Large intestine (tissue), 3 donors: ENCODE measurements at regions not wholly inside any gene's neighbourhood (a gene's known extent, or its start where the extent isn't known, plus 50 kb on each side); places are given as distances from the start of the nearest gene placed in this dataset.

Experiments
- DNase-seq, 2 donors: peaks; one replicate each; pipeline versions ENCODE4 v3.0.0 to v3.0.0-alpha.2; 2013
- H3K27ac ChIP-seq: one replicate; pipeline ENCODE4 v1.5.1; 2013; ENCODE audit warnings: low read length
- H3K27me3 ChIP-seq: 2 replicates; pipeline ENCODE4 v1.6.1; 2013; ENCODE audit warnings: low read length; ENCODE audit not compliant: control insufficient read depth, insufficient read depth
- H3K36me3 ChIP-seq: 2 replicates; pipeline ENCODE4 v1.6.1; 2013; ENCODE audit warnings: low read length; ENCODE audit not compliant: control insufficient read depth, insufficient read depth
- H3K4me1 ChIP-seq: one replicate; pipeline ENCODE4 v1.6.1; 2013; ENCODE audit warnings: low read length; ENCODE audit not compliant: control insufficient read depth, insufficient read depth
- H3K4me3 ChIP-seq: one replicate; pipeline ENCODE4 v1.5.1; 2013; ENCODE audit warnings: low read length
- H3K9me3 ChIP-seq: one replicate; pipeline ENCODE4 v1.6.1; 2013; ENCODE audit warnings: mild to moderate bottlenecking, low read depth, low read length, moderate library complexity; ENCODE audit not compliant: control insufficient read depth
- WGBS: methylation state at CpG from one replicate; pipeline ENCODE4 v1.1.5; 2013; ENCODE audit warnings: low lambda C conversion rate; ENCODE audit not compliant: insufficient coverage; 5-methylcytosine and 5-hydroxymethylcytosine counted together

DNA sequence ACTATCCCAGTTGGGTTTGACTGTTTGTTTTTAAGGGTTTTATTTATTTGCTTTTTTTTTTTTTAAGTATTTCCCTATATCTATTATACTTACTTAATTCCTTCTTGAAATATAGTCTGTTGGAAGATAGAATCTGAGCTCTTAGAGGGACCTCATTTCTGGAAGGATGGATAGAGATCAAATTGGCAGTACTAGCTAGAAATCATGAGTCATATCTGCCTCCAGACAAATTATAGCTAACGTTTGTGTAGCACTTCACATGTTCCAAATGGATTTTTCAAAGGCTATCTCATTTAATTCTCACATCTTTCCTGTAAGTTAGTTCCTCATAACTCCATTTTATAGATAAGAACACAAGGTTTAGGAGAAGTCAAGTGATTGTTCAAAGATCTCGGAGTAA lies 384.7 kb downstream of the ZIC1 start:
- Histone ChIP-seq H3K9me3 (no peaks in the 10 kb centered on the region), H3K4me3 (no peak overlapping the region), H3K27ac (no peak overlapping the region), H3K36me3 (no peaks in the 10 kb centered on the region), H3K27me3 (no peaks in the 10 kb centered on the region), H3K4me1 (no peaks in the 10 kb centered on the region)
- DNase-seq: no peak
- WGBS: 83% methylated on average over 1 of the region's 2 CpGs

DNA sequence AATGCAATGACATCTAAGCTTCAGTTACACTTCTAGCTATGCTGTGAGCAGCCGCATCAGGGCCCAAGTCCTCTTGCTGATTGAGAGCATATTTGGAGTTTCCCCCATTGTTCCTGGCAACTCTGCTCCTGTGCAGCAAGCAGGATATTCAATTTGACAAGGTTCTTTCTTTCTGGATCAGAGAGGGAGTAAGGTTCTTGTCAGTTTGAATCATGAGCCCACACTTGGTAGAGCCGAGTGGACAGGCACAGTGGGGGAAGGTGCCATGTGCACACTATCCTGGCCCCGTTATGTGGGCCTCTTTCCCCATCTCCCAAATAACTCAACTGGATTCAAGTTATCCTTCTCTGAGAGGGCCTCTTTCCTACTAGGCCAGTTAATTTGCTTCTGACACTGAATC lies 385.4 kb downstream of the ZIC1 start:
- Histone ChIP-seq H3K27ac (no peak overlapping the region), H3K36me3 (no peaks in the 10 kb centered on the region), H3K9me3 (no peaks in the 10 kb centered on the region), H3K27me3 (no peaks in the 10 kb centered on the region), H3K4me1 (no peaks in the 10 kb centered on the region), H3K4me3 (no peak overlapping the region)
- WGBS: no CpG with 5 or more reads among the region's 3 CpGs
- no peak for DNase-seq

DNA sequence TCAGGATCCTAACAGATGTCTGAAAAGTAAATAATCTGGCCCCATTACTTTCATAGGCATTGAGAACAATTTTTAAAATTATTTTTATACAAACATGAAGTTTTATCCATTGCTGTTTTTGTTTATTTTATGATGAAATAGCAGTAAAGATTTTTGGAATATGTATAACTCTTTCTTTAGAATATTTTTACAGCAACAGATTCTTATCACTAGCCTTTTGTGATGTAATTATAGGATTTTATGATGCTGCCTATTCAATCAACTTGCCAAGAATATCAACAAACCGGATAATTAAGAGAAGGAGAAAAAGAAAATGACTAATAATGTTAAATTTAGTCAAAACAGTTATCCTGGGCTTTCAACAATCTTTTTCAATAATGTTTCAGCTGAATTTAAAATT lies 386.3 kb downstream of the ZIC1 start:
- no peaks in the 10 kb centered on the region for H3K4me1 ChIP-seq
- no peak for DNase-seq
- WGBS: 100% methylated on average over 1 of the region's 1 CpG
- no peak overlapping the region for H3K27ac ChIP-seq
- H3K27me3 ChIP-seq: no peaks in the 10 kb centered on the region
- no peaks in the 10 kb centered on the region for H3K36me3 ChIP-seq
- no peaks in the 10 kb centered on the region for H3K9me3 ChIP-seq
- H3K4me3 ChIP-seq: no peak overlapping the region

DNA sequence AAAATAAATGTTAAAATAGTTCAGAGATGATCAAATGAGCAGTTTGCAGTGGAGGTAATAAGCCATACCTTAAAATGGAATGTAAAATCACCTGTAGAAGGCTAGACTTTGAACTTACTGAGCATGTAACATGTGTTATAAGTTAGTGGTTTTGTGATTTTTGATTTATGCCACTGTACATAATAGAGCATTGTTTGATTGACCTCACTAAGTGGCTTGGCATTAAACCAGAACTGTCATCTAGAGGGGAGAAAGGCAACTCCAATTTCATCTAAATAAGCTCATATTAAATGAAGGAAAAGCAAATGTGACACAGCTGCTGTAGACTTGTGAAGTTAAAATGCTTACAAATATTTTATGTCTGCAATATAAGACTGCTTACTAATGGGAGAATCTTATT lies 387.9 kb downstream of the ZIC1 start:
- H3K27me3 ChIP-seq: no peaks in the 10 kb centered on the region
- DNase-seq: no peak
- no peak overlapping the region for H3K4me3 ChIP-seq
- H3K9me3 ChIP-seq: no peaks in the 10 kb centered on the region
- no peaks in the 10 kb centered on the region for H3K36me3 ChIP-seq
- H3K27ac ChIP-seq: no peak overlapping the region
- no peaks in the 10 kb centered on the region for H3K4me1 ChIP-seq

DNA sequence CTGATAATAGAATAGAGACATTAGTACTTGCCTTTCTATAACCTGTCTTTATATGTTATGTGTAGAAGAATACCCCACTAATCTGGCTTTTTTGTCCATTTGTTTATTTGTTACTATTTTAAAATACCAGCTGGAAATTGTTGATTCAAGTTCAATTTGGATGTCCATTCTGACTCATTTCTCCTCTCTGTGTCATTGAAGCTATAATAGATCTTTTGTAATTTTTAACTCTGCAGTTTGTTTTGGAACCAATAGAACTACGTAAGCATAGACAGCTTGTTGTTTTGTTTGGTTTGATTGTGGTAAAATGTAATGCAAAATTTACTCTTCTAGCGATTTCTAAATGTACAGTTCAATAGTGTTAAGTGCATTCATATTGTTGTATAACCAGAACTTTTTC lies 390.4 kb downstream of the ZIC1 start:
- 60% methylated on average over 1 of the region's 2 CpGs for WGBS
- no peaks in the 10 kb centered on the region for H3K4me1 ChIP-seq
- no peak overlapping the region for H3K27ac ChIP-seq
- DNase-seq: no peak
- no peaks in the 10 kb centered on the region for H3K27me3 ChIP-seq
- no peak overlapping the region for H3K4me3 ChIP-seq
- no peaks in the 10 kb centered on the region for H3K9me3 ChIP-seq
- no peaks in the 10 kb centered on the region for H3K36me3 ChIP-seq

DNA sequence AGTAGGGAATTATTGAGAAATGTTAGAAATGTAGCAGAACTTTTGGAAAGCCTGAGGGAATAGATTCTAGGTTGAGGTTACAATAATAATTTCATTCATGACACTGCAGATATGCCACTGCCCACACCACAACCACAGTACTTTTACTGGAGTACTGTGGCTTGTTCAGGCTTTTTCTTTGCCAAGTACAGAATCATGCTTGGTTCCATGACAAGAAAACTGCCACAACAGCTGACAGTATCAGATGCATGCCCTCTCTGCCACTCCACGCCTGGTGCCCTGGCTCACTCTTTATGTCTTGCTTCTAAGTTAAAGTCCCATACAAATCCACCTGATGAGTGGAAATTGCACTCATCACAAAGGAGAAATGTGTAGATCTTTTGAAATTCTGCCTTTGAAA lies 398.6 kb downstream of the ZIC1 start:
- Histone ChIP-seq H3K9me3 (no peaks in the 10 kb centered on the region), H3K4me1 (no peaks in the 10 kb centered on the region), H3K27me3 (no peaks in the 10 kb centered on the region), H3K4me3 (no peak overlapping the region), H3K36me3 (no peaks in the 10 kb centered on the region), H3K27ac (no peak overlapping the region)
- WGBS: no CpG with 5 or more reads among the region's 1 CpG
- no peak for DNase-seq

DNA sequence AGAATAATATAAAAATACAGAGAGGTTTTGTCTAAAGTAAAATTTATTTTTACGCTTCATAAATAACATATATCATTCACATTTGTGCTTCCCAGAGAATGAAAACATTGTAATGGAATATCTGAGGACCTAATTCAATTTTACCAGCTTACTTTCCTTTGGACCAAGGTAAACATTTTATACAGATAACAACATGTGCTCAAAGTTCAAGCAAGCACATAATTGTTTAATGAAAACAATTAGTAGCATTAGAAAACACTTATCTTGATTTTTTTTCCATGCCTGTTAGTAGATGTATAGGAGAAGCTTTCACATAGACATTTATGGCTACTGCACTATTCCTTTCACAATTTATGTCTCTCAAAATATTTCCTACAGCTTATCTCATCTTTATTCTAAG lies 400.0 kb downstream of the ZIC1 start:
- no peaks in the 10 kb centered on the region for H3K36me3 ChIP-seq
- no peak overlapping the region for H3K27ac ChIP-seq
- DNase-seq: no peak

DNA sequence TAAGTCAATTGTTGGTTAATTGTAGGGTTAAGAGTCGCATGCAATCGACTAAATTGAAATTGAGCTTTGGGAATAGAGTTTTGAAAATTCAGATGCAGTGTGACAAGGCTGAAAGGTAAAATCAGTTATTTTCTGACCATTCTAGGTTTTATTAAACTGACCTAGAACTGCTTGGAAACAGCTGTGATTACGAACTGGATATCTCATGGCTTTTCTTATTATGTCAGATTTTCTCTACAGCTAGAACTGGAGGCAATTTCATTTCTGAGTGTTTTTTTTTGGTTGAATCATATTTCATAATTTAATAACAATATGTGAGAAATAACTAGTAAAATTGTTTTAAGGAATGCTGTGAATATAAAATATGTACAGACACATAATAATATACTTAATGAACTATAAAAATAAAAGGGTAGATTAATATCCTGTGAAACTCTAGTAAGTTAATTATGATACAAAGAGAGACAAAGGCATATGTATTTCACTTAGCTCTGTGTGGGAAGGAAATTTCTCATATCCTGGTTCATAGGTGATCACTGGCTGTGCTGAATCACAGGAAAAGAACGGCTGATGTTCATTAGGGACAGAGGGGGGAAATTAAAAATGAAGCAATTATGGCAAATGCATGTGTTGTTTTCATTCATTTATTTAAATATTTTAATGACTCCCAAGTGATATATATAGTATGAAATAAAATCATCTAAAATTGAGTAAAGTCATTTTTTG lies 403.2 kb downstream of the ZIC1 start:
- H3K36me3 ChIP-seq: no peaks in the 10 kb centered on the region
- 100% methylated on average over 3 of the region's 4 CpGs for WGBS
- no peaks in the 10 kb centered on the region for H3K9me3 ChIP-seq
- H3K4me3 ChIP-seq: no peak overlapping the region
- H3K27me3 ChIP-seq: no peaks in the 10 kb centered on the region
- H3K4me1 ChIP-seq: no peaks in the 10 kb centered on the region
- no peak for DNase-seq
- H3K27ac ChIP-seq: no peak overlapping the region

More for the DNA sequence above, 400.0 kb downstream of the ZIC1 start:
- Histone ChIP-seq H3K9me3 (no peaks in the 10 kb centered on the region), H3K4me1 (no peaks in the 10 kb centered on the region), H3K27me3 (no peaks in the 10 kb centered on the region), H3K4me3 (no peak overlapping the region)
- WGBS: 89% methylated on average over 1 of the region's 1 CpG

DNA sequence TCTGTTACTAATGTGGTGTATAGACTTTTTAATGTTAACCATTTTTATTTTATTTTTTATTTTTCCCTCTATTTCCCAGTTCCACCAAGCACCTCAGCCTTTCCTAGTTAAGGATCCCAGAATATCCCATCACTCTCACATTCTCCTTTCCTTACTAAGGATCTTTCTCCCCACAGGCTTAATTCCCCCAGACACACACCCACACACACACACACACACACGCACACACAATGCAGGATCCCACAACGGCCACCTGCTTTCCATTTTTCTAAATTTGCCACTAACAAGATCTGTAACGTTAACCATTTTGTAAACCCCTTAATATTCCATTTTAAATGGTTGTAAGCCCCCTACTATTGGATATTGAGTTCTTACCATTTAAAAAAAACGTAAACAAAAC lies 404.1 kb downstream of the ZIC1 start:
- H3K36me3 ChIP-seq: no peaks in the 10 kb centered on the region
- no peak overlapping the region for H3K4me3 ChIP-seq
- DNase-seq: no peak
- no peaks in the 10 kb centered on the region for H3K27me3 ChIP-seq
- H3K4me1 ChIP-seq: no peaks in the 10 kb centered on the region
- WGBS: 60% methylated on average over 1 of the region's 4 CpGs
- no peaks in the 10 kb centered on the region for H3K9me3 ChIP-seq
- H3K27ac ChIP-seq: no peak overlapping the region

DNA sequence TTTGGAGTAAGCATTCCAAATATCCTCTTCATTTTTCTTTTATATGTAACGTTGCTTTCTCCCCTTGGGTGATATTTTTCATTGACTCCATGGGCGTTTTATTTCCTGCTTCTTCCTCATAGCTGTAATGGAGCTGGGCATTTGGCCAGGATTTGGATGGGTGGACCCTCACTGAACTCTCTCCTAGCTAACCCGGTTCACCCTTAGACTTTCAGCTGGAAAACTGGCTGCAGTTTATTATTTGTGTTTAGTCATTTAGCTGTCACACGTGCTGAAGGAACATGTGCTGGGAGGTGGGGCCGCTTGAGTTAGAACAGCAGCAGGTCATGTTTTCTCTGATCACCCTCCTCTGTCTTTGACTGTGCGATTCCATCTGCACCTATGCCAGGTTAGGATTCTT lies 407.6 kb downstream of the ZIC1 start:
- H3K4me1 ChIP-seq: no peaks in the 10 kb centered on the region
- DNase-seq: peak; percentile 8 to 21
- H3K27ac ChIP-seq: no peak overlapping the region
- H3K27me3 ChIP-seq: no peaks in the 10 kb centered on the region
- H3K9me3 ChIP-seq: no peaks in the 10 kb centered on the region
- H3K36me3 ChIP-seq: no peaks in the 10 kb centered on the region
- WGBS: 83% methylated on average over 3 of the region's 6 CpGs
- no peak overlapping the region for H3K4me3 ChIP-seq

DNA sequence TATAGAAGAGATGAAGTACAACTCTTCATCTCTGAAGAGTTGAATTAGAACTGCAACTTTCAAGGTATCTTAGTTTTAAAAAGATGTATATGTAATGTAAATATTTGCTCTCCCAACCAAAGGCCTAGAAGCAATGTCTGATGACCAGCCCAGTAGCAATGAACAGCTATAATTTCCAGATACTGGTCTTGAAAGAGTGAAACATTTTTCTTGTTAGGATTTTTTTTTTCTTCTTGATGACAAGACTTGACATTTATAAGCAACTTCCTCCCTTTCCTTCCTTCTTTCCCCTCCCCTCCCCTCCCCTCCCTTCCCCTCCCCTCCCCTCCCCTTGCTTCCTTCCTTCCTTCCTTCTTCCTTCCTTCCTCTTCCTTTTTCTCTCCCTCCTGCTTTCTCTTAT lies 423.4 kb downstream of the ZIC1 start:
- Histone ChIP-seq H3K4me1 (no peaks in the 10 kb centered on the region), H3K27ac (no peak overlapping the region), H3K9me3 (no peaks in the 10 kb centered on the region), H3K36me3 (no peaks in the 10 kb centered on the region), H3K27me3 (no peaks in the 10 kb centered on the region), H3K4me3 (no peak overlapping the region)
- no peak for DNase-seq
